ENCODE measurements at regions not wholly inside any gene's neighbourhood (a gene's known extent, or its start where the extent isn't known, plus 50 kb on each side); places are given as distances from the start of the nearest gene placed in this dataset.

GRCh38 chr11:19573666-19574065 is 139.0 kb upstream of the NAV2 start:
- no peaks in the 10 kb centered on the region for H3K36me3 ChIP-seq
- H3K4me3 ChIP-seq, result no peak overlapping the region
- no peak for ATAC-seq
- H3K4me1 ChIP-seq, result peaks cover 40% of the 10 kb centered on the region
- H3K9me3 ChIP-seq, result no peaks in the 10 kb centered on the region
- no peak for TF ChIP-seq CTCF (IDR thresholded peaks at IDR 0.05)
- intact Hi-C loops (cut with DNase I), result no loop called here
- DNase-seq, result no peak
- H3K27ac ChIP-seq, result no peak overlapping the region
- H3K27me3 ChIP-seq (ENCODE audit: low read depth), result no peaks in the 10 kb centered on the region

- no peak for DNase-seq
- Histone ChIP-seq H3K4me3 (no peak overlapping the region), H3K9me3 (no peaks in the 10 kb centered on the region), H3K4me1 (peaks cover 23% of the 10 kb centered on the region), H3K27ac (no peak overlapping the region), H3K27me3 (ENCODE audit: low read depth) (no peaks in the 10 kb centered on the region), H3K36me3 (no peaks in the 10 kb centered on the region)
- ATAC-seq, result no peak
- intact Hi-C loops (cut with DNase I), result no loop called here
- TF ChIP-seq CTCF (IDR thresholded peaks at IDR 0.05), result no peak
These were observed 140.7 kb upstream of the NAV2 start for GRCh38 chr11:19571906-19572305.

- DNase-seq (no peak), ATAC-seq (no peak)
- H3K9me3 ChIP-seq, result no peaks in the 10 kb centered on the region
- TF ChIP-seq CTCF (IDR thresholded peaks at IDR 0.05), result no peak
- intact Hi-C loops (cut with DNase I), result no loop called here
- no peaks in the 10 kb centered on the region for H3K27me3 ChIP-seq (ENCODE audit: low read depth)
- H3K36me3 ChIP-seq, result no peaks in the 10 kb centered on the region
- H3K4me1 ChIP-seq, result peaks cover 12% of the 10 kb centered on the region
- H3K4me3 ChIP-seq, result no peak overlapping the region
- no peak overlapping the region for H3K27ac ChIP-seq
These were observed 141.7 kb upstream of the NAV2 start for GRCh38 chr11:19570889-19571288.

DNA sequence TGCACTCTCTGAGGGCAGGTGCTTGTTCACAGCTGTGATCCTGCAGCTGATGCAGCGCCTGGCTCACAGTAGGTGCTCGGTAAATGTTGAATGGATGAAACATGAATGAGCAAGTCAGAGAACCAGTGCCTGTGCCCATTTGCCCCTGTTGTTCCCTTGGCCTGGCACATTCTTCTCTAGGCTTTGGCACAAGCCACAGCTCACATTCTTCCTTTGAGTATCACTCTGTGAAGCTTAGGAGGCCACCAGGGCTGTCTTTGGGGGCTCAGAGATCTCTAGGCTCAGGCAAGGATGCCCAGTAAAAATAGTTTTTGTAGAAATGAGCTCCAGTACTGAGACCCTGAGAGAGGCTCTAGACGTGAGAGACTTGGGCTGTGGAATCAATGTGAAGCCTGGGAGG is 144.6 kb upstream of the NAV2 start:
- H3K27me3 ChIP-seq (ENCODE audit: low read depth), result no peaks in the 10 kb centered on the region
- no peak for DNase-seq
- intact Hi-C loops (cut with DNase I), result loop anchor here (10.0 kb wide), 1 partner anchor 337 kb away; no protein-coding TSS in a partner anchor
- no peak overlapping the region for H3K27ac ChIP-seq
- H3K4me1 ChIP-seq, result peaks cover 10% of the 10 kb centered on the region
- ATAC-seq, result no peak
- no peaks in the 10 kb centered on the region for H3K36me3 ChIP-seq
- H3K4me3 ChIP-seq, result no peak overlapping the region
- no peak for TF ChIP-seq CTCF (IDR thresholded peaks at IDR 0.05)
- H3K9me3 ChIP-seq, result no peaks in the 10 kb centered on the region

GRCh38 chr11:19566583-19567379 is 145.9 kb upstream of the NAV2 start:
- ATAC-seq (no peak), DNase-seq (no peak)

More at GRCh38 chr11:19566583-19567379, 145.9 kb upstream of the NAV2 start:
- no peak overlapping the region for H3K27ac ChIP-seq
- no peaks in the 10 kb centered on the region for H3K36me3 ChIP-seq
- no peak overlapping the region for H3K4me3 ChIP-seq
- H3K27me3 ChIP-seq (ENCODE audit: low read depth), result no peaks in the 10 kb centered on the region
- no peak for TF ChIP-seq CTCF (IDR thresholded peaks at IDR 0.05)
- peaks cover 10% of the 10 kb centered on the region for H3K4me1 ChIP-seq
- no peaks in the 10 kb centered on the region for H3K9me3 ChIP-seq
- intact Hi-C loops (cut with DNase I), result loop anchor here (10.0 kb wide), 1 partner anchor 338 kb away; no protein-coding TSS in a partner anchor

Data from lower lobe of right lung (tissue), 2 donors.